Sigmoid colon (tissue), 4 donors: ENCODE measurements at regions not wholly inside any gene's neighbourhood (a gene's known extent, or its start where the extent isn't known, plus 50 kb on each side); places are given as distances from the start of the nearest gene placed in this dataset.

Experiments used
- CTCF ChIP-seq, 4 experiments: fragments of 450-650 bp in 3 of 4; fragments of 200-600 bp in 1 of 4; IDR thresholded peaks; one replicate each; pipeline ENCODE4 v1.5.1; 2016 to 2019; ENCODE audit warnings: antibody characterized with exemption in 4 of 4, mild to moderate bottlenecking in 3 of 4, moderate library complexity in 2 of 4
- POLR2A ChIP-seq, 2 donors: fragments of 450-650 bp; IDR thresholded peaks; one replicate each; pipeline ENCODE4 v1.6.1; 2016; ENCODE audit warnings: antibody characterized with exemption in 2 of 2, mild to moderate bottlenecking in 2 of 2, moderate library complexity in 2 of 2
- POLR2AphosphoS5 ChIP-seq, 4 donors: sonication (generic); formaldehyde crosslinking; IDR thresholded peaks; one replicate each; pipeline ENCODE4 v1.6.1; 2017; ENCODE audit warnings: antibody characterized with exemption in 4 of 4

GRCh38 chr11:95684701-95685100 is 104.9 kb downstream of the FAM76B start:
- no peak for TF ChIP-seq CTCF (IDR thresholded peaks at IDR 0.05)
- TF ChIP-seq POLR2AphosphoS5 (IDR thresholded peaks at IDR 0.05): no peak
- no peak for TF ChIP-seq POLR2A (IDR thresholded peaks at IDR 0.05)
